Epithelial cell of proximal tubule (primary cell): ENCODE measurements at regions not wholly inside any gene's neighbourhood (a gene's known extent, or its start where the extent isn't known, plus 50 kb on each side); places are given as distances from the start of the nearest gene placed in this dataset.

Source experiments
- DNase-seq: peaks from one replicate; pipeline ENCODE4 v3.0.0-alpha.2; 2011; ENCODE audit warnings: low read depth
- H3K4me3 ChIP-seq: 2 replicates; pipeline ENCODE4 v1.5.1; 2011; ENCODE audit warnings: low read depth, mild to moderate bottlenecking, low read length
- TF ChIP-seq, protein P1 (sequence below): conservative IDR thresholded peaks from 2 replicates; pipeline ENCODE4 v1.5.1; 2012; ENCODE audit warnings: low read depth, mild to moderate bottlenecking, low read length

DNA sequence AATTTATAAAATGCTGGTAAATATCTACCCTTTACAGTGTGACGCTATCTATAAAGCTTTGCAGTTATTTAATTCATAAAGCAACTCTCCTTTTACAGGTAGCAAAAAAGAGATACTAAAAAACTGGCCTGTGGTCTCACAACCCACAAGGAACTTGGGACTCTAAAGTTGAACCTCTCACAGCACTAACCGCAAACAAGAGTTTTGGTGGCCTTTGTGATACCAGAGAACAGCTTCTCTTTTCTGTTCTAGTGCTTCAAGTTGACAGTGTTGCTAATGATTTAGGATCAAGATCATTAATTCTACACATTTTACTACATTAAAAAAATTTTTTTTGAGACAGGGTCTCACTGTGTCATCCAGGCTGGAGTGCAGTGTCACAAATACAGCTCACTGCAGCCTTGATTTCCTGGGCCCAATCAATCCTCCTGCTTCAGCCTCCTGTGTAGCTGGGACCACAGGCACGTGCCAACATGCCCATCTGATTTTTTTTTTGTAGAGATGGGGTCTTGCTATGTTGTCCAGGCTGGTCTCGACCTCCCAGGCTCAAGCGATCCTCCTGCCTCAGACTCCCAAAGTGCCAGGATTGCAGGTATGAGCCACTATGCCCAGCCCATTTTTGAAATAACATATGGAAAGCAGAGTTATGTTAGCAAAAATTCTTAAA lies 56.0 kb upstream of the ST8SIA6 start:
- no peak for DNase-seq
- no peak overlapping the region for H3K4me3 ChIP-seq
- TF ChIP-seq, protein P1, sequence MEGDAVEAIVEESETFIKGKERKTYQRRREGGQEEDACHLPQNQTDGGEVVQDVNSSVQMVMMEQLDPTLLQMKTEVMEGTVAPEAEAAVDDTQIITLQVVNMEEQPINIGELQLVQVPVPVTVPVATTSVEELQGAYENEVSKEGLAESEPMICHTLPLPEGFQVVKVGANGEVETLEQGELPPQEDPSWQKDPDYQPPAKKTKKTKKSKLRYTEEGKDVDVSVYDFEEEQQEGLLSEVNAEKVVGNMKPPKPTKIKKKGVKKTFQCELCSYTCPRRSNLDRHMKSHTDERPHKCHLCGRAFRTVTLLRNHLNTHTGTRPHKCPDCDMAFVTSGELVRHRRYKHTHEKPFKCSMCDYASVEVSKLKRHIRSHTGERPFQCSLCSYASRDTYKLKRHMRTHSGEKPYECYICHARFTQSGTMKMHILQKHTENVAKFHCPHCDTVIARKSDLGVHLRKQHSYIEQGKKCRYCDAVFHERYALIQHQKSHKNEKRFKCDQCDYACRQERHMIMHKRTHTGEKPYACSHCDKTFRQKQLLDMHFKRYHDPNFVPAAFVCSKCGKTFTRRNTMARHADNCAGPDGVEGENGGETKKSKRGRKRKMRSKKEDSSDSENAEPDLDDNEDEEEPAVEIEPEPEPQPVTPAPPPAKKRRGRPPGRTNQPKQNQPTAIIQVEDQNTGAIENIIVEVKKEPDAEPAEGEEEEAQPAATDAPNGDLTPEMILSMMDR, result no peak

DNA sequence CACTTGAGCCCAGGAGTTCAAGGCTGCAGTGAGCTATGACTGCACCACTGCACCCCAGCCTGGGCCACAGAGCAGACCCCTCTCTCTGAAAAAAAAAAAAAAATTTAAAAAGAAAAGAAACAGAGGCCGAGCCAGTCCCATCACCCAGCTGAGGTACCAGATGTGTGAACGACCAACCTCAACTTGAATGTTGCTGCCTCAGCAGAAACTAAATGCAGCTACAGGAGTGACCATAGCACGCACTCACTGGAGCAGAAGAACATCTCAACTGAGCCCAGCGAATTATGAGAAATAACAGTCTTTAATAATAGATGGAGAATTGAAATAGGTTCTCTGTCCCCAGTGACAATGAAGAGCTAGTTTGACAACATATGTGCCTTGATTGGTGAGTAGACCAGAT lies 53.1 kb upstream of the ST8SIA6 start:
- no peak for DNase-seq
- no peak overlapping the region for H3K4me3 ChIP-seq
- TF ChIP-seq, protein P1, result no peak

DNA sequence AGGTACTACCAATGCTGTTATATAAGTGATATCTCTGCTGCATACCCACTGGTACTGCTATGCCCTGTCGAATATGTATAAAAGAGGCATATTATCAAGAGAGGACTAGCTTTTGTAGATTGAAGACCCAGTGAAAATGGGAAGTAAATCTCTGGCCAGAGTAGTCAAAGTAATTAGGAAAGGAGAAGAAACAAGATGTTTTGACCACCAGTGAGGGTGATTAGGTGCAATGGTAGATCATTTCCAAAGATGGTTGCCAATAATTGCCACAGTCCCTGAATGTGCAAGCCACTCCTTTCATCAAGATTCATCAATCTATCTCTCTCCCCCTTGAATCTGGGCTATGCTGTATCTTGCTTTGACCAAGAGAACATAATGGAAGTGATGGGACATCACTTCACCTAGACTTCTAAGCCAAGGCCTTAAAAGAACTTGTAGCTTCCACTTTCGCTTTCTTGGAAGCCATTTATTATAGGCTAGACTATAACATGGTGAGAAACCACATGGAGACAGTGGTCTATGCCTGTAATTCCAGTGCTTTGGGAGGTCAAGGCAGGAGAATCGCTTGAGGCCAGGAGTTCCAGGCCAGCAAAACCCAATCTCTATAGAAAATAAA lies 52.6 kb upstream of the ST8SIA6 start:
- no peak overlapping the region for H3K4me3 ChIP-seq
- no peak for DNase-seq
- TF ChIP-seq, protein P1, result no peak

DNA sequence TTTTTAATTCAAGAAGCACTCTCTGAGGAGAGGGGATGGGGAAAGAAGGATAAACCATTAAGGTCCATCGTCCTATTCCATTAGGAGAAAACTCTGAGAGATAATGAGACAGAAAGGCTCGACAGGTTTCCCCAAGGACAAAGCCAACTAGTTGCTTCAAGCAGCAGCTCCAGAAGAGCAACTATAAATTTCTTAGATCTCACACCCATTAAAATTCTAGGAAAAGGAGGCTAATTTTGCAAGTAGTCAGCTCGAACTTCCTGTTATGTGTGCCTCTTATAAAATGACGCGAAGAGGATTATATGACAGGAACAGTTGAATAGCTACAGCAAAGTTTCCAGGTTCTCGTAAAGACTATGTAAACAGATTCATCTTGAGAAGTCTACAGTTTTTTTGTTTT lies 52.0 kb upstream of the ST8SIA6 start:
- H3K4me3 ChIP-seq, result no peak overlapping the region
- no peak for DNase-seq
- TF ChIP-seq, protein P1, result no peak

DNA sequence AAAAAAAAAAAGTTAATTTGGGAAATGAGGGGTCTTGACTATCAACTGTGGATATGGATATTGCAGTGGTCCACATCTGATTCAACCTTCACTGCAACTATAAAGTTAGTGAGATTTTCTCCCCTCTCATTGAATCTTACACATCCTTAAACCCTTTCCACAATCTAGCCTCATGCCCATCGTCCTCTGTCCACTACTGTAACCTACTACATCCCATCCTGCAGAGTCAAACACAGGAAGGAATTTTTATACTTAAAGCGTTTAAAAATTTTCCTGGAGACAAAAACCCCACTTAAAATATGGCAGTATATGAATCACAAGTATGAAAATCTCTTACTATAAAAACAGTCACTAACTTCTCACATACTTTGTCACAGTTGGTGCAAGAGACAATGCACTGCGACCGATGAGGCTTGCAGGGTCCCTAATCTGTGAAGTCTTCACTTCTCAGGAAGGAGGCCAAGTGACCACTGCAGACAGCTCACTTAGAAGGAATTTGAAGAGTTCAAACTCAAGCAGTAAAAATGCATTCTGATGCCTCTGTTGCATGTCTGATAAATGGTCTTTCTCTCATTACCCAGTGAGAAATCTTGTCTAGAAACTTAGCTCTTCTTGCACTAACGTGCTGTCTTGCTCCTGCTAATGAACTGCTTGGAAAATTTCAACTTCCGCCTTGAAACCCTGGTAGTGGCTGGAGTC lies 50.3 kb upstream of the ST8SIA6 start:
- H3K4me3 ChIP-seq, result no peak overlapping the region
- peak; percentile 31 for DNase-seq
- TF ChIP-seq, protein P1, result no peak
